OCI-LY1 (cell line): ENCODE measurements at regions not wholly inside any gene's neighbourhood (a gene's known extent, or its start where the extent isn't known, plus 50 kb on each side); places are given as distances from the start of the nearest gene placed in this dataset.
"Not testable (repeated sequence)": the region's sequence is repeated elsewhere in the genome, so short reads cannot be mapped to it uniquely, and the experiment has no call there.

Source experiments
- H2AFZ ChIP-seq: fragments of 200-600 bp; sonication (generic), shearing (Covaris generic); 2 replicates; pipeline ENCODE4 v1.6.0; 2014; ENCODE audit warnings: antibody characterized with exemption, mild to moderate bottlenecking, low read length
- H3F3A ChIP-seq: fragments of 200-600 bp; sonication (generic), shearing (Covaris generic); 2 replicates; pipeline ENCODE4 v1.6.0; 2014; ENCODE audit warnings: mild to moderate bottlenecking, antibody characterized with exemption, low read length, moderate library complexity; ENCODE audit not compliant: insufficient read depth
- H3K27ac ChIP-seq: fragments of 200-600 bp; sonication (generic); 2 replicates; pipeline ENCODE4 v1.5.1; 2014; ENCODE audit warnings: low read length, mixed run types, mild to moderate bottlenecking, low read depth; ENCODE audit not compliant: poor library complexity, severe bottlenecking
- H3K27me3 ChIP-seq: fragments of 200-600 bp; sonication (generic); 2 replicates; pipeline ENCODE4 v1.6.0; 2014; ENCODE audit warnings: antibody characterized with exemption, mild to moderate bottlenecking, low read length, moderate library complexity; ENCODE audit not compliant: insufficient read depth
- H3K36me3 ChIP-seq: fragments of 200-600 bp; sonication (generic); 2 replicates; pipeline ENCODE4 v1.6.1; 2014; ENCODE audit warnings: mild to moderate bottlenecking, antibody characterized with exemption, low read length, moderate library complexity, mixed read lengths; ENCODE audit not compliant: insufficient read depth
- H3K4me1 ChIP-seq: fragments of 200-600 bp; sonication (generic); 2 replicates; pipeline ENCODE4 v1.5.1; 2014; ENCODE audit warnings: mild to moderate bottlenecking, low read length, moderate library complexity; ENCODE audit not compliant: insufficient read depth, severe bottlenecking
- H3K4me2 ChIP-seq: fragments of 200-600 bp; sonication (generic), shearing (Covaris generic); 2 replicates; pipeline ENCODE4 v1.6.1; 2014; ENCODE audit warnings: low read length
- H3K4me3 ChIP-seq: fragments of 200-600 bp; sonication (generic); 2 replicates; pipeline ENCODE4 v1.5.1; 2014; ENCODE audit warnings: low read length, low read depth, mild to moderate bottlenecking, mixed read lengths; ENCODE audit not compliant: poor library complexity, severe bottlenecking
- H3K79me2 ChIP-seq: fragments of 200-600 bp; shearing (Covaris generic); 2 replicates; pipeline ENCODE4 v1.6.1; 2016; ENCODE audit warnings: mixed run types, low read length, mixed read lengths; ENCODE audit not compliant: insufficient read depth
- H3K9ac ChIP-seq: fragments of 200-600 bp; sonication (generic), shearing (Covaris generic); 2 replicates; pipeline ENCODE4 v1.6.1; 2014; ENCODE audit warnings: mild to moderate bottlenecking, low read length, mixed read lengths
- H3K9me2 ChIP-seq: fragments of 200-600 bp; sonication (generic), shearing (Covaris generic); 2 replicates; pipeline ENCODE4 v1.6.1; 2014; ENCODE audit warnings: low read depth, mild to moderate bottlenecking, low read length, mixed read lengths
- H3K9me3 ChIP-seq: fragments of 200-600 bp; shearing (Covaris generic); 2 replicates; pipeline ENCODE4 v1.6.1; 2014; ENCODE audit warnings: low read length, mixed read lengths
- H4K20me1 ChIP-seq: fragments of 200-600 bp; sonication (generic), shearing (Covaris generic); 2 replicates; pipeline ENCODE4 v1.6.0; 2016; ENCODE audit warnings: mild to moderate bottlenecking, low read length; ENCODE audit not compliant: insufficient read depth
- CTCF ChIP-seq: fragments of 200-600 bp; sonication (generic), shearing (Covaris generic); IDR thresholded peaks from 2 replicates; pipeline ENCODE4 v1.5.1; 2017; ENCODE audit warnings: mild to moderate bottlenecking, antibody characterized with exemption, low read length, moderate library complexity, mixed read lengths
- EZH2 ChIP-seq: fragments of 200-600 bp; sonication (generic), shearing (Covaris generic); IDR thresholded peaks from 2 replicates; pipeline ENCODE4 v1.8.0; 2017; ENCODE audit warnings: borderline replicate concordance, mixed run types, mild to moderate bottlenecking, antibody characterized with exemption, low read length, moderate library complexity, mixed read lengths

- Histone ChIP-seq H3K36me3 (no peaks in the 10 kb centered on the region), H3K27ac (no peak overlapping the region), H3K27me3 (no peaks in the 10 kb centered on the region), H2AFZ (no peak overlapping the region), H4K20me1 (no peaks in the 10 kb centered on the region), H3K79me2 (no peaks in the 10 kb centered on the region), H3F3A (no peaks in the 10 kb centered on the region), H3K9me3 (0 out of 2 replicates have a peak, but pooled peaks cover 3% of the 10 kb centered on the region), H3K4me1 (no peaks in the 10 kb centered on the region), H3K4me3 (no peak overlapping the region), H3K9ac (no peak overlapping the region), H3K9me2 (no peaks in the 10 kb centered on the region), H3K4me2 (no peak overlapping the region)
- TF ChIP-seq CTCF, result no peak
- TF ChIP-seq EZH2, result no peak
These were observed 108.7 kb upstream of the ADRA1B start for GRCh38 chr5:159807586-159807985.

- no peaks in the 10 kb centered on the region for H3K27me3 ChIP-seq
- H3K27ac ChIP-seq, result no peak overlapping the region
- no peaks in the 10 kb centered on the region for H3K79me2 ChIP-seq
- H3K4me3 ChIP-seq, result no peak overlapping the region
- no peaks in the 10 kb centered on the region for H3F3A ChIP-seq
- no peaks in the 10 kb centered on the region for H4K20me1 ChIP-seq
- no peak overlapping the region for H2AFZ ChIP-seq
- 0 out of 2 replicates have a peak, but pooled peaks cover 3% of the 10 kb centered on the region for H3K9me3 ChIP-seq
- TF ChIP-seq CTCF, result no peak
- no peak for TF ChIP-seq EZH2
- no peak overlapping the region for H3K9ac ChIP-seq
- no peak overlapping the region for H3K4me2 ChIP-seq
- no peaks in the 10 kb centered on the region for H3K4me1 ChIP-seq
- no peaks in the 10 kb centered on the region for H3K36me3 ChIP-seq
- no peaks in the 10 kb centered on the region for H3K9me2 ChIP-seq
These were observed 104.6 kb upstream of the ADRA1B start for GRCh38 chr5:159811712-159812111.

- H3K27me3 ChIP-seq, H3K36me3 ChIP-seq, H3K79me2 ChIP-seq, H3K9me2 ChIP-seq, H4K20me1 ChIP-seq, H3K4me2 ChIP-seq, H3K27ac ChIP-seq, H3K4me1 ChIP-seq, H3K9ac ChIP-seq, H3K9me3 ChIP-seq, H3F3A ChIP-seq, H3K4me3 ChIP-seq, H2AFZ ChIP-seq: not testable (repeated sequence)
These were observed 103.5 kb upstream of the ADRA1B start for GRCh38 chr5:159812759-159813158.

- no peak overlapping the region for H2AFZ ChIP-seq
- H3K9me3 ChIP-seq, result no peaks in the 10 kb centered on the region
- no peaks in the 10 kb centered on the region for H3K79me2 ChIP-seq
- no peak overlapping the region for H3K4me2 ChIP-seq
- no peak overlapping the region for H3K4me3 ChIP-seq
- TF ChIP-seq CTCF, result no peak
- TF ChIP-seq EZH2, result no peak
- no peaks in the 10 kb centered on the region for H3K4me1 ChIP-seq
- H3K9ac ChIP-seq, result no peak overlapping the region
- no peaks in the 10 kb centered on the region for H3F3A ChIP-seq
- no peaks in the 10 kb centered on the region for H3K27me3 ChIP-seq
- H3K27ac ChIP-seq, result no peak overlapping the region
- no peaks in the 10 kb centered on the region for H3K9me2 ChIP-seq
- no peaks in the 10 kb centered on the region for H4K20me1 ChIP-seq
- no peaks in the 10 kb centered on the region for H3K36me3 ChIP-seq
These were observed 102.1 kb upstream of the ADRA1B start for GRCh38 chr5:159814222-159814621.
